Smooth muscle cell (in vitro differentiated cells): ENCODE measurements at regions not wholly inside any gene's neighbourhood (a gene's known extent, or its start where the extent isn't known, plus 50 kb on each side); places are given as distances from the start of the nearest gene placed in this dataset.

Source experiments
- DNase-seq: peaks from one replicate; lab custom pipeline; 2025; ENCODE audit not compliant: unreplicated experiment; lab: John Stamatoyannopoulos, UW
- H2AFZ ChIP-seq: fragments of 200-600 bp; sonication (generic); 2 replicates; pipeline ENCODE4 v1.6.0; 2016; ENCODE audit warnings: antibody characterized with exemption, low read depth, mild to moderate bottlenecking
- H3F3A ChIP-seq: fragments of 200-600 bp; sonication (generic); 2 replicates; pipeline ENCODE4 v1.6.0; 2017; ENCODE audit warnings: antibody characterized with exemption, low read depth
- H3K27ac ChIP-seq: fragments of 200-600 bp; sonication (generic); 2 replicates; pipeline ENCODE4 v1.5.1; 2016; ENCODE audit warnings: low read depth, mild to moderate bottlenecking
- H3K27me3 ChIP-seq: fragments of 200-600 bp; sonication (generic); 2 replicates; pipeline ENCODE4 v1.6.1; 2016; ENCODE audit warnings: low read depth, mild to moderate bottlenecking
- H3K36me3 ChIP-seq: fragments of 200-600 bp; sonication (generic); 2 replicates; pipeline ENCODE4 v1.5.1; 2016; ENCODE audit warnings: low read depth
- H3K4me1 ChIP-seq: fragments of 200-600 bp; sonication (generic); 2 replicates; pipeline ENCODE4 v1.5.1; 2016; ENCODE audit warnings: low read depth
- H3K4me2 ChIP-seq: fragments of 200-600 bp; sonication (generic); 2 replicates; pipeline ENCODE4 v1.6.0; 2016; ENCODE audit warnings: mild to moderate bottlenecking
- H3K4me3 ChIP-seq: fragments of 200-600 bp; sonication (generic); 2 replicates; pipeline ENCODE4 v1.5.1; 2016; ENCODE audit warnings: mild to moderate bottlenecking
- H3K79me2 ChIP-seq: fragments of 200-600 bp; sonication (generic); 2 replicates; pipeline ENCODE4 v1.6.0; 2016; ENCODE audit warnings: low read depth, mild to moderate bottlenecking
- H3K9ac ChIP-seq: fragments of 200-600 bp; sonication (generic); 2 replicates; pipeline ENCODE4 v1.6.0; 2016; ENCODE audit warnings: low read depth
- H3K9me3 ChIP-seq: fragments of 200-600 bp; sonication (generic); replicated peaks from 2 replicates; pipeline ENCODE4 v1.5.1; 2016; ENCODE audit warnings: low read depth
- H4K20me1 ChIP-seq: fragments of 200-600 bp; sonication (generic); 2 replicates; pipeline ENCODE4 v1.6.0; 2016; ENCODE audit warnings: low read depth
- CTCF ChIP-seq: fragments of 200-600 bp; sonication (generic); IDR thresholded peaks from 2 replicates; pipeline ENCODE4 v1.5.1; 2017; ENCODE audit warnings: borderline replicate concordance, mild to moderate bottlenecking, antibody characterized with exemption; ENCODE audit not compliant: insufficient read depth, poor library complexity, severe bottlenecking
- WGBS: methylation state at CpG from one replicate; pipeline ENCODE4 v1.1.7; 2016; ENCODE audit warnings: low lambda C conversion rate; 5-methylcytosine and 5-hydroxymethylcytosine counted together

- DNase-seq: no peak
- no peaks in the 10 kb centered on the region for H3K79me2 ChIP-seq
- H4K20me1 ChIP-seq: no peaks in the 10 kb centered on the region
- no peaks in the 10 kb centered on the region for H3F3A ChIP-seq
- H3K27ac ChIP-seq: no peak overlapping the region
- H3K9me3 ChIP-seq: no peaks in the 10 kb centered on the region
- TF ChIP-seq CTCF: no peak
- H3K4me2 ChIP-seq: no peak overlapping the region
- WGBS: 66% methylated on average over 2 of the region's 2 CpGs
- no peak overlapping the region for H3K4me3 ChIP-seq
- no peaks in the 10 kb centered on the region for H3K4me1 ChIP-seq
- H2AFZ ChIP-seq: no peak overlapping the region
- no peaks in the 10 kb centered on the region for H3K36me3 ChIP-seq
- no peak overlapping the region for H3K9ac ChIP-seq
- H3K27me3 ChIP-seq: no peaks in the 10 kb centered on the region
Observed at GRCh38 chr16:62170642-62171041, 134.4 kb upstream of the CDH8 start.

- H3K4me3 ChIP-seq: no peak overlapping the region
- no peaks in the 10 kb centered on the region for H3K36me3 ChIP-seq
- H3K4me2 ChIP-seq: no peak overlapping the region
- 76% methylated on average over 1 of the region's 1 CpG for WGBS
- H3K79me2 ChIP-seq: no peaks in the 10 kb centered on the region
- H4K20me1 ChIP-seq: no peaks in the 10 kb centered on the region
- no peaks in the 10 kb centered on the region for H3K4me1 ChIP-seq
- DNase-seq: no peak
- H3K9ac ChIP-seq: no peak overlapping the region
- H2AFZ ChIP-seq: no peak overlapping the region
- no peak overlapping the region for H3K27ac ChIP-seq
- H3F3A ChIP-seq: no peaks in the 10 kb centered on the region
- no peaks in the 10 kb centered on the region for H3K27me3 ChIP-seq
- TF ChIP-seq CTCF: no peak
- H3K9me3 ChIP-seq: no peaks in the 10 kb centered on the region
Observed at GRCh38 chr16:62167551-62167950, 131.3 kb upstream of the CDH8 start.

GRCh38 chr16:62157544-62157943, 121.3 kb upstream of the CDH8 start:
- Histone ChIP-seq H3K27ac (no peak overlapping the region), H3F3A (no peaks in the 10 kb centered on the region), H2AFZ (no peak overlapping the region), H4K20me1 (no peaks in the 10 kb centered on the region), H3K79me2 (no peaks in the 10 kb centered on the region), H3K9me3 (no peaks in the 10 kb centered on the region), H3K4me3 (no peak overlapping the region), H3K4me1 (no peaks in the 10 kb centered on the region), H3K4me2 (no peak overlapping the region), H3K36me3 (no peaks in the 10 kb centered on the region), H3K9ac (no peak overlapping the region), H3K27me3 (no peaks in the 10 kb centered on the region)
- 95% methylated on average over 3 of the region's 3 CpGs for WGBS
- DNase-seq: no peak
- TF ChIP-seq CTCF: no peak

- no peak for DNase-seq
- Histone ChIP-seq H3K9me3 (no peaks in the 10 kb centered on the region), H3K4me2 (no peak overlapping the region), H3F3A (no peaks in the 10 kb centered on the region), H3K27ac (no peak overlapping the region), H3K36me3 (no peaks in the 10 kb centered on the region), H4K20me1 (no peaks in the 10 kb centered on the region), H2AFZ (no peak overlapping the region), H3K4me1 (no peaks in the 10 kb centered on the region), H3K9ac (no peak overlapping the region), H3K79me2 (no peaks in the 10 kb centered on the region), H3K27me3 (no peaks in the 10 kb centered on the region), H3K4me3 (no peak overlapping the region)
- WGBS: 86% methylated on average over 2 of the region's 2 CpGs
- TF ChIP-seq CTCF: no peak
Observed at GRCh38 chr16:62156971-62157370, 120.7 kb upstream of the CDH8 start.
